ENCODE measurements at regions not wholly inside any gene's neighbourhood (a gene's known extent, or its start where the extent isn't known, plus 50 kb on each side); places are given as distances from the start of the nearest gene placed in this dataset.

GRCh38 chr9:86529496-86530275, 175.5 kb upstream of the TUT7 start:
- no peak for DNase-seq (ENCODE audit: low spot score)

GRCh38 chr9:86526021-86526420, 171.8 kb upstream of the TUT7 start:
- no peak for DNase-seq (ENCODE audit: low spot score)

GRCh38 chr9:86525182-86525581, 171.0 kb upstream of the TUT7 start:
- no peak for DNase-seq (ENCODE audit: low spot score)

GRCh38 chr9:86521977-86522376, 167.8 kb upstream of the TUT7 start:
- DNase-seq (ENCODE audit: low spot score), result no peak

- no peak for DNase-seq (ENCODE audit: low spot score)
These were observed 167.1 kb upstream of the TUT7 start for GRCh38 chr9:86521322-86521721.

- no peak for DNase-seq (ENCODE audit: low spot score)
These were observed 164.9 kb upstream of the TUT7 start for GRCh38 chr9:86519066-86519615.

GRCh38 chr9:86517475-86517874, 163.3 kb upstream of the TUT7 start:
- DNase-seq (ENCODE audit: low spot score), result no peak

- DNase-seq (ENCODE audit: low spot score), result no peak
These were observed 162.4 kb upstream of the TUT7 start for GRCh38 chr9:86516564-86516963.

GRCh38 chr9:86515221-86515620, 161.0 kb upstream of the TUT7 start:
- no peak for DNase-seq (ENCODE audit: low spot score)

GRCh38 chr9:86513429-86513828, 159.2 kb upstream of the TUT7 start:
- no peak for DNase-seq (ENCODE audit: low spot score)

GRCh38 chr9:86512929-86513328, 158.7 kb upstream of the TUT7 start:
- no peak for DNase-seq (ENCODE audit: low spot score)

GRCh38 chr9:86511614-86512360, 157.6 kb upstream of the TUT7 start:
- DNase-seq (ENCODE audit: low spot score), result no peak

- DNase-seq (ENCODE audit: low spot score), result no peak
These were observed 154.1 kb upstream of the TUT7 start for GRCh38 chr9:86508208-86508903.

GRCh38 chr9:86507212-86507630, 153.0 kb upstream of the TUT7 start:
- no peak for DNase-seq (ENCODE audit: low spot score)

- DNase-seq (ENCODE audit: low spot score), result no peak
These were observed 149.7 kb upstream of the TUT7 start for GRCh38 chr9:86503942-86504341.

- no peak for DNase-seq (ENCODE audit: low spot score)
These were observed 149.1 kb upstream of the TUT7 start for GRCh38 chr9:86503314-86503713.

GRCh38 chr9:86500667-86501435, 146.6 kb upstream of the TUT7 start:
- DNase-seq (ENCODE audit: low spot score), result no peak

- no peak for DNase-seq (ENCODE audit: low spot score)
These were observed 145.8 kb upstream of the TUT7 start for GRCh38 chr9:86500031-86500430.

- DNase-seq (ENCODE audit: low spot score), result no peak
These were observed 140.5 kb upstream of the TUT7 start for GRCh38 chr9:86494644-86495111.

GRCh38 chr9:86491468-86492266, 137.5 kb upstream of the TUT7 start:
- no peak for DNase-seq (ENCODE audit: low spot score)

GRCh38 chr9:86488794-86489193, 134.6 kb upstream of the TUT7 start:
- DNase-seq (ENCODE audit: low spot score), result no peak
